SW480 (cell line): ENCODE measurements at regions not wholly inside any gene's neighbourhood (a gene's known extent, or its start where the extent isn't known, plus 50 kb on each side); places are given as distances from the start of the nearest gene placed in this dataset.
A peak's percentile ranks its signal among the peaks of the same experiment; 100 is the strongest.
"Not testable (repeated sequence)": the region's sequence is repeated elsewhere in the genome, so short reads cannot be mapped to it uniquely, and the experiment has no call there.

Source experiments
- DNase-seq: peaks from one replicate; pipeline ENCODE4 v3.0.0-alpha.2; 2016; ENCODE audit warnings: low spot score

GRCh38 chr2:128613876-128614275 lies 295.2 kb upstream of the HS6ST1 start:
- DNase-seq, result no peak

DNA sequence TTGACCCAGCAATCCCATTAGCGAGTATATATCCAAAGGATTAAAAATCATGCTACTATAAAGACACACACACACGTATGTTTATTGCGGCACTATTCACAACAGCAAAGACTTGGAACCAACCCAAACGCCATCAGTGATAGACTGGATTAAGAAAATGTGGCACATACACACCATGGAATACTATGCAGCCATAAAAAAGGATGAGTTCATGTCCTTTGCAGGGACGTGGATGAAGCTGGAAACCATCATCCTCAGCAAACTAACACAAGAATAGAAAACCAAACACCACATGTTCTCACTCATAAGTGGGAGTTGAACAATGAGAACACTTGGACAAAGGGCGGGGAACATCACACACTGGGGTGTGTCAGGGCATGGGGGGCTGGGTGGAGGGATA lies 296.2 kb upstream of the HS6ST1 start:
- DNase-seq, result not testable (repeated sequence)

DNA sequence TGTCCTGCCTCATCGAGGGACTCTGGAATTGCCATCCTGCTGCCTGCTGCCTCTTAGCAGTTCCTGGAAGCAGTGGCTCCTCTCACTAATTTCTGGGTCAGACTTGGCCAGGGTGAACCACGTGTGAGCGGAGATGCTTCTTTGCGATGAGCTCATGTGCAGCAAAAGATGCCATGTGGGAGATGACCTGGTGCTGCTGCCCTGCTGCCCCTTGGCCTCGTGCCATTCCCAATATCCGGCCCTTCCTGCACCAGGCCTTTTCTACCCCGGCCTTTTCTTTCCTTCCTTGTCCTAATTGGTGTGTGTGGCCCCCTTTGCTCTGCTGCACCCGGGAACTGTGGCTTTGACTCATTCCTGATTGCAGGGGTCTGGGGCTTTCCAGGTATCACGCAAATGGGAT lies 296.9 kb upstream of the HS6ST1 start:
- no peak for DNase-seq

DNA sequence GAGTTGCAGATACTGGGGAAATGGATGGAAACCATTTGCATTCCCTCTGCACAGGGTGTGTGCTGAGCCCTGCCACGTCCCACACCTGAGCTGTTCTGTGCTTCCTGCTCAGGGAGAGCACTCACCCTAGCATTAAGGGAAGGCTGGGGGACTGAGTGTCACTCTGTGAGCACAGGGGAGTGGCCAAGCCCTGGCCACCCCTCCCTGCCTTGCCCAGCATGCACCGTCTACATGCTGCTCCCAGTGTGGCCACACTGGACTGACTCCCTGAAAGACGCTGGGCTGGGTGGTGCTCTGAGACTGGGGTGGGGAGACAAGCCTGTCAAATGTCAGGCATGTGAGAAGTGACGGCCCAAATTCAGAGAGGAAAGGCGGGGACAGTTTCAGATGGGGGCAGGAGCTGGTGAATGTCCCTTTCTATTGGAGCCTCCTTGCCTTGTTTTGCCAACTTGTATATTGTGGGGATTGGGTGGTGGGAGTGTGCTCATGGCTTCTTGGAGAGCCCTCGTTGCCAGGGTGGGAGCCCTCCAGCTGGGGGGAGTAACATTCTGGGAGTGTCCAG lies 298.4 kb upstream of the HS6ST1 start:
- no peak for DNase-seq

DNA sequence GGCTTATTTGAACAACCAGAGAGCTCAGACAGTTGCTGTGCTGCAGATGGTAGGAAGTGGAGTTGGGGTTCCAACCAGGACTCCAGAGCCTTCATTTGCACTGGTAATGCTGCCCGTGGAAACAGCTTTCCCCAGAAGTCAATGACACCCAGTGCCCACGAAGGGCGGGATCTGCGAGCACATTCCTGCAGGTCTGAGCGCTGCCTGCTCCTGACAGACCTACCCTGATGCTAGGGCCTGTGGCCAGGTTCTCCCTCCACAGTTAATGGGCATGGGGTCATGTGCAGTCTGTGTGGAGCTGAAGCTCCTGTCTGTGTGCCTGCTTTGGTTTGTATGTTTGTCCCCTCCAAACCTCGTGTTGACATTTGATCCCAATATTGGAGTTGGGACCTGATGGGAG lies 299.0 kb upstream of the HS6ST1 start:
- no peak for DNase-seq

DNA sequence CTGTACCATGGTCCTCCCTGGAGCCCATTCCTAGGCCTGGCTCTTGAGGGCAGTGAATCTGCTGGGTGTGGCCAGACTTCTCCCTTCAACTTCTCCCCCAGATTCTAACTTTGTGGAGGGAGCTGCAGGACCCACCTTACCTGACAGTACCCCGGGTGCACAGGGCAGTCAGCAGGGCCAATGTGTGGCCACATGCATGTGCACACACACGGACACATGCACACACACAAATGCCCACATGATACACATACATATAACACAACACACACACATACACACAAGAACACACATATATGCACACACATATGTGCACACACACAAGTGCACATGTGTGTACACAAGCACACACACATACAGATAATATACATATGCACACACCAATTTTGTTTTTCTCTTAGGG lies 300.0 kb upstream of the HS6ST1 start:
- DNase-seq, result no peak

DNA sequence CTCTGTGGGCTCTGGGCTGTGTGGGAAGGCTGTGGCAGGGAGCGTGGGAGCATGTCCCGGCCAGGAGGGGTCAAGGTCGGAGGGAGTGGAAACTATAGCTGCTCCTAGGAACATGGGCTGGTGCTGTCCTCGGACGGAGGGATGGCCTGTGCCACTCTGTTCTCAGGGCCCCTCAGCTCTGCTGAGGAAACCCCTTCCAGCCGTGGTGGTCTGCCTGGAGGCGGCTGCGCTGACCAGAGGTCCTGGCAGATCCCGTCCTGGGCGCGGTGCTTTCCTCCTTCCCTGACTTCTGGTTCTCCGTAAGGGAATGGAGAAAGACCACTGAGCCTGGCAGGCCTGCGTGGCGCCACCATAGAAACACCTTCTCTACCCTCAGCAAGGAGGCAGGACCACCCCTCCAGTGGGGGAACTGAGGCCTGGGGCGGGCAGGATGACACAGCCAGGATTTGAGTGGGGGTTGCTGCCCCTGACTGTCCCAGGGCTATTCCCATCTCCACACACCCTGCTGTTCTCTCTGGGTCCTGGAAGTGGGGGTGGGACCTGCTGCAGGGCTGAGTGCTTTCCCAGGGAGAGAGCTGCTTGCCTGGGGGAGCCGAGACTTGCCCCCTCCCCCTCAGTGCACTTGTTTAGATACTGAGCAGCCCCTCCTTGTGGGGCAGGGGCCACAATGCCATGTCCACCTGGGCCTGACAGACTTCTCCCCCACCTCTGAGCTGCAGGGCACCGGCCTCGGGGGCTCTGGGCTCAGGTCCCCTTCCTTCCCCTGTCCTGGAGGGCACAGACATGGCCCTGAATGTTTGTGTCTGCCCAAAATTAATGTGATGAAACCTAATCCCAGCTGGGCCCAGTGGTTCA lies 301.0 kb upstream of the HS6ST1 start:
- no peak for DNase-seq

DNA sequence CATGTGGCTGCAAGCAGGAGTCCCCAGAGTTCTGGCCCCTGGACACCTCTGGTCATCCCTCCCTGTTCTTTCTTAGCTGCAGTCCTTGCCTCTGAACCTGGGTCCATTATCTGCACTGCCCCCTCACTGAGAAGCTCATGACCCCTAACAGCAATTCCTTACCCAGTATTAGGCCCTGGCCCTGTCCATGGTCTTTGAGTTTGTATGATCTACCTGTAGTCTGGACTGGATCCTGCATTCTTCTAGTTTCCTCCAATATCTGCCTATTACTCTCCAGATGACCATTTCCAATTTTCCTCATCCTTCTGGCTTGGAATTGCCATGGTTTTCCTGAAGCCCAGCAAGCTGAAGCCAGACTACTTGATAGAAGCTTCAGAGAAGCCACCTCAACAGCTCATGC lies 302.4 kb upstream of the HS6ST1 start:
- DNase-seq, result no peak

DNA sequence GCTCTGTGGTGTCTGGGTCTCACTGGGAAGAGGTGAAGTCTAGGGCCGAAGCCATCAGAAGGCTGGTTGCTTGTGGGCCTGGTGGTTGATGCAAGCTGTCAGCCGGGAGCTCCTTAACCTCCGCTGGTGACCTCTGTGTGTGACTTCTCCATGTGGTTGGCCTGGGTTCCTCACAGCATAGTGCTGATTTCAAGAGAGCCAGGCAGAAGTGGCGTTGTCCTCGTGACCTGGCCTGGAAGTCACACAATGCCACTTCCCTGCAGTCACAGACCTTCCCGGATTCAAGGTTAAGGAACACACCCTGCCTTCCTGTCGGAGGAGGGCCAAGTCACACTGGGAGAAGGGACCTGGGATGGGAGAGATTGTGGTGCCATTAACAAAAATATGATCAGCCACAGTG lies 303.7 kb upstream of the HS6ST1 start:
- no peak for DNase-seq

- no peak for DNase-seq
Measured at GRCh38 chr2:128622955-128623620, 304.4 kb upstream of the HS6ST1 start.

- DNase-seq, result peak; percentile 13
Measured at GRCh38 chr2:128623776-128624761, 305.4 kb upstream of the HS6ST1 start.

- DNase-seq, result no peak
Measured at GRCh38 chr2:128624956-128625355, 306.3 kb upstream of the HS6ST1 start.

- no peak for DNase-seq
Measured at GRCh38 chr2:128625421-128625820, 306.8 kb upstream of the HS6ST1 start.

DNA sequence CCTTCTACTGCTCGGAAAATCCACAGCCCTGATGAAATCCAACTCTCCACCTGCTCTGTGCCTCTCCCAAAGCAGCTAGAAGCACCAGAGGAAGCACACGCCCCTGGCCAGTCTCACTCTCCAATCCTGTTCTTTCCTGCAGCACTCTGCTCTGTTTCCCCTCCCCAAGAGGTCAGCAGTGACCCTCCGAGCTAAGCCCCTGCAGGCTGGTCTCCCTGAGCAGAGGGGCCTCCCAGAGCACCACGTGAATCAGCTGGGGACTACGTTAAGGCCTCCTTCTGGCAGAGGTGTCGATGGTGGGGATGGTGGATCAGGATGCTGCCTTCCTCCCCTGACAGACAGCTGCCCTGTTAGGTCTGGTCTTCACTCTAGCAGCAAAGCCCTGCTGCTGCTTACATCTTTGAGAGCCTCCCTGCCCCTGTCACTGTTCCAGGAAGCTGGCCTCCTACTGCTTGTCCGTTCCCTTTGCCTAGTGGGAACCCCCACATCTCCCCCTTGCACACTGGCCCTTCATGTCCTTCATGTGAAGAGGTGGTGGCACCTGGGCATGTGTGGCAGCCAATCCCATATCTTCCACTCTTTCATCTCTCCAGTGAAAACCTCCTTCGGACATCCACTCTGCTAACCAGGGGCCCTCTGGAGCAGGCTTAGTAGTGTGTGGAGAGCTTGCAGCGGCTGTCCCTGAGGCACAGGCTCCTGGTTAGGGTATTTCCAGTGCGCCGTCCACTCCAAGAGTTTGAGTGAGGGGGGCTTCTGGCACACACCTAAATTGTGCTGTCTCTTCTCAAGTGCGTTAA lies 307.5 kb upstream of the HS6ST1 start:
- no peak for DNase-seq

- DNase-seq, result peak; percentile 21
Measured at GRCh38 chr2:128626760-128627511, 308.3 kb upstream of the HS6ST1 start.

- no peak for DNase-seq
Measured at GRCh38 chr2:128628206-128628605, 309.5 kb upstream of the HS6ST1 start.

GRCh38 chr2:128628996-128629395 lies 310.3 kb upstream of the HS6ST1 start:
- DNase-seq, result no peak

GRCh38 chr2:128630974-128631697 lies 312.5 kb upstream of the HS6ST1 start:
- no peak for DNase-seq

DNA sequence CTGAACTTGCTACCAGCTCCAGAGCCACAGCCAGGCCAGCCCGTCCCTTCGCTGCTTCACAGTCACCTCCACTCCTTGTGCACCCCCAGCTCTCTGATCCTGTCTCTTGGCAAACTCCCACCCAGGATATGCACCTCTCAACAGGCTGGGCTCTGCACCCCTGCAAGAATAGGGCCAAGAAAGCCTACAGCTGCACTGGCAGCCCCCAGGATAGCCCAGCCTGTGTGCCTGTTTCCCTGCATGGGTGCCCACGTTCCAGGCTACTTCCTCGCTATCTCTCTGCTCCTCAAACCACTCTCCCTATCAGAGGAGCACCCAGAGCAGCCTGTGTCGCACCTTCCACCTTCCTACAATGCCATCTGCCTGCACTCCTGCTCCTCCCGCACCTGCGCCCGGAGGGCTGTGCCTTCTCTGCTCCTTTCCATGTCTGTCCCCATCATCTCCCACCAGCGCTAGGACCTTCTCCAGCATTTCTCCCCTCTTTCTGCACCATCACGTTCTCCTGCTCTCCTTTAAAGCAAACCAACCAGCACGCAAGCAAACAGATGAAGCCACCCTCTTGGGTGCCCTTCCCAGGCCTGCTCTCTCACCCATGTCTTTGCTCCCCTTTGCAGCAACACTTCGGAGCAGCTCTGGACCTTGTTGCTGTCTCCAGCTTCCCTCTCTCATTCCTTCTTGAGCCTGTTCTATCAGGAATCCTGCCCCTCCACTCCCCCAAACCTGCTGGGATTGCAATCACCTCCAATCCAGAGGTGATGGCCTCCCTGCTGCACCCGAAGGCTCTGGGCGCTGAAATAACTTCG lies 313.2 kb upstream of the HS6ST1 start:
- DNase-seq, result no peak
